ENCODE measurements at regions not wholly inside any gene's neighbourhood (a gene's known extent, or its start where the extent isn't known, plus 50 kb on each side); places are given as distances from the start of the nearest gene placed in this dataset.

- no peak overlapping the region for H3K4me3 ChIP-seq (ENCODE audit: low read depth, low read length)
- TF ChIP-seq POLR2A (IDR thresholded peaks at IDR 0.05; ENCODE audit: extremely low read depth, insufficient read length), result no peak
- no peak for TF ChIP-seq CTCF (IDR thresholded peaks at IDR 0.05; ENCODE audit: low read depth, low read length)
- TF ChIP-seq MYC (IDR thresholded peaks at IDR 0.05; ENCODE audit: low read depth, low read length), result no peak
- TF ChIP-seq MAX (IDR thresholded peaks at IDR 0.05; ENCODE audit: low read depth, low read length), result no peak
- DNase-seq (ENCODE audit: low read depth), result no peak
Measured at GRCh38 chr14:83197271-83197670, 1663.6 kb upstream of the SEL1L start.

- no peak for TF ChIP-seq MAX (IDR thresholded peaks at IDR 0.05; ENCODE audit: low read depth, low read length)
- no peak for TF ChIP-seq MYC (IDR thresholded peaks at IDR 0.05; ENCODE audit: low read depth, low read length)
- TF ChIP-seq POLR2A (IDR thresholded peaks at IDR 0.05; ENCODE audit: extremely low read depth, insufficient read length), result no peak
- TF ChIP-seq CTCF (IDR thresholded peaks at IDR 0.05; ENCODE audit: low read depth, low read length), result no peak
- DNase-seq (ENCODE audit: low read depth), result no peak
- no peak overlapping the region for H3K4me3 ChIP-seq (ENCODE audit: low read depth, low read length)
Measured at GRCh38 chr14:83207550-83207949, 1673.9 kb upstream of the SEL1L start.

- H3K4me3 ChIP-seq (ENCODE audit: low read depth, low read length), result no peak overlapping the region
- DNase-seq (ENCODE audit: low read depth), result no peak
- TF ChIP-seq POLR2A (IDR thresholded peaks at IDR 0.05; ENCODE audit: extremely low read depth, insufficient read length), result no peak
- no peak for TF ChIP-seq MAX (IDR thresholded peaks at IDR 0.05; ENCODE audit: low read depth, low read length)
- no peak for TF ChIP-seq CTCF (IDR thresholded peaks at IDR 0.05; ENCODE audit: low read depth, low read length)
Measured at GRCh38 chr14:83208341-83208740, 1674.7 kb upstream of the SEL1L start.

GRCh38 chr14:83217492-83217891 is 1683.8 kb upstream of the SEL1L start:
- H3K4me3 ChIP-seq (ENCODE audit: low read depth, low read length), result no peak overlapping the region
- DNase-seq (ENCODE audit: low read depth), result no peak
- TF ChIP-seq MYC (IDR thresholded peaks at IDR 0.05; ENCODE audit: low read depth, low read length) (no peak), MAX (IDR thresholded peaks at IDR 0.05; ENCODE audit: low read depth, low read length) (no peak), POLR2A (IDR thresholded peaks at IDR 0.05; ENCODE audit: extremely low read depth, insufficient read length) (no peak)

GRCh38 chr14:83247924-83248639 is 1714.4 kb upstream of the SEL1L start:
- TF ChIP-seq MYC (IDR thresholded peaks at IDR 0.05; ENCODE audit: low read depth, low read length) (no peak), MAX (IDR thresholded peaks at IDR 0.05; ENCODE audit: low read depth, low read length) (no peak)
- DNase-seq (ENCODE audit: low read depth), result no peak
- H3K4me3 ChIP-seq (ENCODE audit: low read depth, low read length), result no peak overlapping the region

GRCh38 chr14:83251402-83251801 is 1717.7 kb upstream of the SEL1L start:
- DNase-seq (ENCODE audit: low read depth), result no peak
- TF ChIP-seq MYC (IDR thresholded peaks at IDR 0.05; ENCODE audit: low read depth, low read length) (no peak), CTCF (IDR thresholded peaks at IDR 0.05; ENCODE audit: low read depth, low read length) (no peak), MAX (IDR thresholded peaks at IDR 0.05; ENCODE audit: low read depth, low read length) (no peak), POLR2A (IDR thresholded peaks at IDR 0.05; ENCODE audit: extremely low read depth, insufficient read length) (no peak)
- no peak overlapping the region for H3K4me3 ChIP-seq (ENCODE audit: low read depth, low read length)

All from NB4 (cell line).